CD4-positive, alpha-beta T cell treated with Interleukin-15 for 1 hour (primary cell): ENCODE measurements at regions not wholly inside any gene's neighbourhood (a gene's known extent, or its start where the extent isn't known, plus 50 kb on each side); places are given as distances from the start of the nearest gene placed in this dataset.
A peak's percentile ranks its signal among the peaks of the same experiment; 100 is the strongest.

ENCODE experiments used
- DNase-seq: peaks from one replicate; pipeline ENCODE4 v3.0.0-alpha.2; 2020

DNA sequence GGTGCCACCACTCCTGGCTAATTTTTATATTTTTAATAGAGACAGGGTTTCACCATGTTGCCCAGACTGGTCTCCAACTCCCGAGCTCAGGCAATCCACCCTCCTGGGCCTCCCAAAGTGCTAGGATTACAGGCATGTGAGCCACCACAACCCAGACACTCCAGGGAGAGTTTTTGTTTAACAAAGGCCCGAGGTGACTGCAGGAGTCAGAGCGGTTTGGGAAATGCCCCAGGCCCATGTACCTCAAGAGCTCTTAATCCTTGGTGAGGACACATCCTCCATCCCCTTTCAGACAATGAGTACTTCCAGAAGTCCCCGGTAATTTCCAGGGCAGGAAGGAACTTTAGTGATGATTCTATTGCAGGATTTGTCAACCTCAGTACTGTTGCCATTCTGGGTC, 176.0 kb downstream of the ESRRB start:
- no peak for DNase-seq

DNA sequence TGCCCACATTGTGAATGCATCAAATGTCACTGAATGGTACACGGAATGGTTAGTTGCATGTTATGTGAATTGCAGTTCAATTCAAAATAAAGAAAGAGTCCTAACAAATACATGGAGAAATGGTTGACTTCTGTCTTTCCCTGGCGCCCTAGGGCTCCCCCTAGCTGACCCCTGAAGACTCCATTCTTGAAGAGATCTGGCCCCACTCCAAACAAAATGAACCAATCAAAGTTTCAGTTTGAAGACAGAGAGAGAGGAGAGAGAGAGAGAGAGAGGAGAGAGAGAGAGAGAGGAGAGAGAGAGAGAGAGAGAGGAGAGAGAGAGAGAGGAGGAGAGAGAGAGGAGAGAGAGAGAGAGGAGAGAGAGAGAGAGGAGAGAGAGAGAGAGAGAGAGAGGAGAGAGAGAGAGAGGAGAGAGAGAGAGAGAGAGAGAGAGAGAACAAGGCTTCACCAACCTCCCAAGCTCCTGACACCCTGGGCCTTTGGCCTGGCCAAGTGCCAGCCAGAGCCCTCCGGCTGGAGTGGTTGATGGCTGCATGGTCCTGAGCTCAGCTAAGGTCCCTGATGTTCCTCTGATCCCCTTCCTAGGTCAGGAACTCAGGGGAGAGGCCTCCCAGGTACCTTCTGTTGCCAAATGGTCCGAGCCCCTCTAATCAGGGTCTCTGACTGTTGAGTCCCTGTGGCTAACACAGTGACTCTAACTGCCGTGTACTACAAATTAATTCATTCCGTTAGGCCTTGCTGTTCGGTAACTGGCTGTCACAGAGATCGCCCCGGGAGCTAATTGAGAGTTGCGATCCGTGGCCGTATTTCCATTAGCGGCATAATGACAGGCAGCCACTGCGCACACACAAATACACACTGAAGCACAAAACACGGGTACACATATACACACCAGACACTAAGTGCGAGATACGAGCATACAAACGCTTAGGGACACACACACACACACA, 188.8 kb downstream of the ESRRB start:
- no peak for DNase-seq

DNA sequence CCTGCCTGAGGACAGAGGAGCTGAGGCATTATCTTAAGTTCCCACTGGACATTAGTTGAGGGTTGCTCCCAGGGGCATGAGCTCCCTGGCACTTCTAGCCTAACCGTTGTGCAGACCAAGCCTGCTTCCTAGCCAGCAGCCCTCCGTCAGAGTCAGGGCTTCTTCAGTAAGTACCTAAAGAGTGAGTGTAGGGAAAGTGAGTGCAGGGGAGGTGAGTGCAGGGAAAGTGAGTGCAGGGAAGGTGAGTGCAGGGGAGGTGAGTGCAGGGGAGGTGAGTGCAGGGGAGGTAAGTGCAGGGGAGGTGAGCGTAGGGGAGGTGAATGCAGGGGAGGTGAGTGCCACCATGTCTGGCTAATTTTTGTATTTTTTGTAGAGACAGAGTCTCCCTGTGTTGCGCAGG, 190.5 kb downstream of the ESRRB start:
- no peak for DNase-seq

DNA sequence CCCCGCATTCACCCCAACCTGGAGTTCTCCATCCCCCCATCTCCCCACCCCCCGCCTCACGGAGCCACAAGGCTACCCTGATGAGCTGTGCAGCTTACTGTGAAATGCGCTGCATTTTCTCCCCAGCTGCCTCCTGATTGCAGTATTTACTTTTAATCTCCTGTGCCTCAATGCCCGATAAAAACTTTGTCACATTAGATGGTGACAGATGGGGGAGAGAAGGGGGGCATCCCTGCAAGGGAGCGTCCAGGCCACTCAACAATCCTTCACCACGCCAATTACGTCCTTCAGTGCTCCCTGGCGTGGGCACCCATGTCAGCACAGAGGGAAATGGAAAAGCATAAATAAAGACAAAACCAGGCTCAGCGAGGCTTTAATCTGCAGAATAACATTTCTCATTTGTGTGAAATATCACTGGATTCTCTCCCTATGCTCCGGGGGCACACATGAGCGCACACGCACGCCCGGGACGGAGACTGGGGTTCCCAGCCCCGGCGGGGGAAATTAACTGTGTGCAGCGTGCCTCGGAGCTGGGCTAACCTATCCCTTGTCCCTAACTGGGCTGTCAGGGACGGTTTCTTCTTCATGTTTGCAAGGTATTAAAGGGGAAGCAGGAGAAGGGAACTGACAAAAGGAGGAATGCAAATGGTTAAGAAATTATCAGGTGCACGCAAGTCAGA, 186.7 kb upstream of the VASH1 start:
- DNase-seq, result no peak

DNA sequence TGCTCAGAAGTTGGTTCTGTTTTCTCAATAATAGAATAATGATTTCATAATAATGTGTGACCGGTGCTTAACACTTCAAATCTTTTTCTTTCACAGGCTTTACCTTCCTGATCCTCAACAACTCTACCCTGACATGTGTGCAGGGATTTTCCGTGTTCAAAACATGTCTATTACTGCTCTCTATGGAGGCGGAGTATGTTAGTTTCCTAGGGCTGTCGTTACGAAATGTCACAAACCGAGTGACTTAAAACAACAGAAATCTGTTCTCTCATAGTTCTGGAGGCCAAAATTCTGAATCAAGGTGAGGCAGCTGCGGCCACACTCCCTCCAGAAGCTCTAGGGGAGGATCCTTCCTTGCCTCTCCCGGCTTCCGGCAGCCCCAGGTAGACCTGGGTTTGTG, 186.2 kb upstream of the VASH1 start:
- DNase-seq, result no peak

DNA sequence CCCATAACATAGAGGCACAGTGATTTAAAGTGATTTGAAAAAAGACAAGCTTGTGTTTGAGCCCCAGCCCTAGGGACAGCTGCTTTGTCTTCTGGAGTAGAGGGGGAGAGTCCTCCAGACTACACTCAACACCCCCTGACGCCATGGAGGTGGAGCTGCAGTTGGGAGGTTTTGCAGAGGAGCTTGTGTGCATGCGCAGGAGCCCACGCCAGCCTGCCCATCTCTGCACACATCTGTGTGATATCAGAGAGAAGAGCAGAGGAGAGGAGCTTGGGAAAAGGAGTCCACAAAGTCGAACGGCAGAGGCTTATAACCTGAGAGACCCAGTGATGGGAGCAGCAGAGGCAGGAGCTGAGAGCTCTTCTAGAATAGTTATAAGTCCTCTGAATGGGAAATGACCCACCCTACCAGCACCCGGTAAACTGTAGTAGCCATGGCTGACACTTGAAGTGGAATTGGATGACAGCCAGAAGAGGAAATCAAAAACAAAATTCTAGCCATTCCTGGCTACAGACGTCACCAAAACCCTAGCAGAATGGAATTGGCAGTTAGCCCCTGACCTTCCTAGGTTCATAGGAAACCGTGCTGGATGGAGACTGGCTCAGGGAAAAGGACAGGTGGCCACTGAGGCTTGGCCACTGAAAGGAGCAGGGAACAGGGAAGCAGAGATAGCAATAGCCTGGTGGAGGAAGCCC, 185.1 kb upstream of the VASH1 start:
- DNase-seq, result no peak

DNA sequence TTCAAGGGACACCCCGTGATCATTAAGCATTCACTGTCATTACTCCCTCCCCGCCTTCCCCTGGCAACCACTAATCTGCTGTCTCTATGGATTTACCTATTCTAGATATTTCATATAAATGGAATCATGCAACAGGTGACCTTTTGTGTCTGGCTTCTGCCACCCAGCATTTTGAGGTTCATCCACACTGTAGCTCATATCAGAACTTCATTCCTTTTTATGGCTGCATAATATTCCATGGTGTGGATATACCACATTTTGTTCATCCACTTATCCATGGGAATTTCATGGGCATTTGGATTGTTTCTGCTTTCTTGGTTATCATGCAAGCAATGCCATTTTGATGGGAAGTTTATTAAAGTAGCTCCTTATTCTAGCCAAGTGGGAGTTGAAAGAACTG, 184.2 kb upstream of the VASH1 start:
- no peak for DNase-seq

DNA sequence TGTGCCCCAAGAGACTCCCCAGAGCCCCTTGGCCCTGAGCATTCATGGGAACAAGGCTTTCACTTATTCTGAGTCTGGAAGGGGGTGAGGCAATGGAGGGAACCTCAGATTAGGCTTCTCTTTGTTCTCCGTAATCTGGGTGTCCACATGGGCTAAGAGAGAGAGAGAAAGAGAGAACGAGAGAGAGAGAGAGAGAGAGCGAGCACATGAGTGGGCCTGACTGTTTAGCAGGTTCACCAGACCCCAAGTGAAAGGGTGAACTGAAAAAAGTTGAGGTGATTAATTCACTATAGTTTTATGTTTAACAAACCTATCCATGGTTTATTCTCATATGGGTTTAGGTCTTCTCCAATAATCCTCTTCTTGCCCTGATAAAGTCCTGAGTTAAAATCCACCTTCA, 183.4 kb upstream of the VASH1 start:
- DNase-seq, result no peak

DNA sequence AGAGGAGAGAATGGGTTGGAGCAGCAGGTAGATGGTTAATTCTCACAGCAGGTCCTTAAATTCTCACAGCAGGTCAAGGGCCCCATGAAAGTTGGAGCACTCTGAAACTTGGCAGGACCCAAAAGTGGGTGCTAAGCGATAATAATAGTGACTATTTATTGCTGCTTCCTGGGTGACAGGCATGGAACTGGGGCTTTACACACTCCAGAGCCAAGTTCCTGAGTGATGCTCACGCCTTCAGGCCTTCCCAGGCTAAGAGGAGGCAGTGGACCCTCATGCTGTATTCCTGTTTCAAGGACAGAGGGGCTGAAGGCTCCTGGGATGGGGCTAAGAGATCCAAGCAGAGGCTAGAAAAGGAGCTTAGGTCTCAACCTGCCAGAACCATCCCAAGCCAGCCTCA, 180.9 kb upstream of the VASH1 start:
- DNase-seq, result no peak

DNA sequence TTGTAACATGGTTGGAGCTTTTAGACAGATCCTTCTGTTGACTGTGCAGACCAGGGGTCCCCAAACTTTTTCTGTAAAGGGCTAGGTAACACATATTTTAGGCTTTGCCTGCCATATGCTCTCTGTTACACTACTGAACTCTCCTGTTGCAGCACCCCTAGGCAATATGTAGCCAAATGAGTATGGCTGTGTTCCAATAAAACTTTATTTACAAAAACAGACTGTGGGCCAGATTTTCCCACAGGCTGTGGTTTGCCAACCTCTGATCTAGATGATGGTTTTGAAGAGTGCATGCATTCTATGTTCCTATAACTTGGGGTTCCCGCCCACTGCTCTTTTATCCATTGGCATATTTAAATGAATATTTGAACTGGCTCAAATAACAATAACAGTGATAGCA, 180.3 kb upstream of the VASH1 start:
- no peak for DNase-seq

DNA sequence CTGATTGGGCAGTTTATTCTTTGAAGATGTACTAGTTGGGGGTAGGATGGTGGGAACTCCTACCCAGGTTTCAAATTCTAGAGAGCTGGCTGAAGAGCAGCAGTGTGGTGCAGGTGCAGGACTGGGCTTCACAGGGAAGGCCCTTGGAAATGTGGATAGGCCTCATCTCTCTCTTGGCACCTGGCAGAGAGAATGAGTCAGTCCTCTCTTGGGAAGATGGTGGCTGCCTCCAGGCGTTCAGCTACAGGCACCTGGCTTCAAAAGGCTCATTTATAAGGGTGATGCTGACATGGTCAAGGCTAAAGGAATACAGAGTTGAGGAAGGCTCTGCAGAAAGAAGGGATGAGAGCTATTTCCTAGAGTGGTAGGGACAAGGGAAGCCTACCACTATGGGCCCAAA, 179.7 kb upstream of the VASH1 start:
- DNase-seq, result no peak

DNA sequence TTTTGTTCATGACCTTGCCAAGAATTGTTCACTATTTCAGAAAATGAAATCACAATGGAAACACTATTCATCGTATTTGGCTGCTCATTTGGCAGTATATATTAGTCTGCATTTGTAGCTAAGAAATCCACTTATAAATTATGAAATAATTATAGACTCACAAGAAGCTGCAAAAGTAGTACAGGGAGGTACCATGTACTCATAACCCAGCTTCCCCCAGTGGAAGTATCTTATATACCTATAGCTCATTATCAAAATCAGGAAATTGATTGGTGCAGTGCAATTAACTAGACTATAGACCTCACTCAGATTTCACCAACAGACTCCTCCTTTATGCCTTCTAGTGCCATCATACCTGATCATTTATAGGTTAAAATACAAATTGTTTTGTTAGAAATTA, 178.8 kb upstream of the VASH1 start:
- DNase-seq, result no peak

DNA sequence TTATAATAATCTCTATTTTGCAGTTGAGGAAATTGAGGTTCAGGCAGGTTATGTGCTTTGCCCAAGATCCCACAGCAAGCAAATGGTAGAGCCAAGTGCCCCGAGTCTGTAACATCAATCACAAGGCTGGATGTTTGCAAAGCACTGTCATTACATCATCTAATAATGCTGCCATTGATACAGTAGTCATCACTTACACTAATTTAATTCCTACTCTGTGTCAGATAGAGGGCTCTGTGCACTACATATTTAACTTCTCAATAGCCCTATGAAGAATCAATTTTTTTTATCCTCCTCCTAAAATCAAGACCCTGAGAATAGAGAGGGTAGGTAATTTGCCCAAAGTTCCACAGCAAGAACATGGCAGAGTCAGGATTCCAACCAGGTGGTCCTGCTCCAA, 178.1 kb upstream of the VASH1 start:
- DNase-seq, result no peak

DNA sequence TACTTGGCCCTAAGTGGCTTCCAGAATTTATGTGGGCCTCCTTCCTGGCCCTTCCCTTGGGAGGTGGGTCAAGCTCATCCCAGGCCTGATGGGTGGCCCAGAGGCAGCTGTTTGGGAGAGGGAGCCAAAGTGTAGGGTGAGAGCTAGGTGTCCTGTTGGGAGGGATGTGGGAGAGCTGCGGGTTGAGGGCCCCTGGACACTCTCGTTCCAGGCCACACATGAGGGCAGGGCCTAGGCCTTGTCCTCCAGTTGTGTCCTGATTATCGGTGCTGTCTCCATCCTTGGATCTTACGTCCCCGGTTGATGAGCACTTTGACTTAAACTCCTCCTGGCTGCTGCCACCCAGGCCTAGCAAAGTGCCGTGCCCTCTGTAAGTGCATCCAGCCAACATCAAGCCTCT, 177.5 kb upstream of the VASH1 start:
- DNase-seq, result peak; percentile 18

DNA sequence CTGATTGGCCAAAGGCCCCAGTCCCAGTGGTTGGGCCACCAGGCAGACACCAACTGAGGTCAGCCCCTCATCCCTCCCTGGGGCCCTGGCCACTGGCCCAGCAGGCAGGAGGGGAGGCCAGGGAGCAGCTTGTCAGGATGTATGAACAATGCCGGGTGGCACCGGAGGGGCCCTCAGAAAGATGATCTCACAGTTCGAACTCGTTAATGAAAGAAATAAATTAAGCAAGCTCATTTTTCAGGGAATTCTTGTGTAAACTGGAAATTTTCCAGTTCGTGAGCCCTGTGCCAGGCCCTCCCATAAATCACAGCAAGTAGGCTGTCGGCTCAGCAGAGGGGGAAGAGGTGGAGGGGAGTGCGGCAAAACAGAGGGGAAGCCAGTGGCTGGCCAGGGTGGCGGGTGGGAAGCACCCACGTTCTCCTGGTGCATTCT, 177.0 kb upstream of the VASH1 start:
- DNase-seq, result no peak

DNA sequence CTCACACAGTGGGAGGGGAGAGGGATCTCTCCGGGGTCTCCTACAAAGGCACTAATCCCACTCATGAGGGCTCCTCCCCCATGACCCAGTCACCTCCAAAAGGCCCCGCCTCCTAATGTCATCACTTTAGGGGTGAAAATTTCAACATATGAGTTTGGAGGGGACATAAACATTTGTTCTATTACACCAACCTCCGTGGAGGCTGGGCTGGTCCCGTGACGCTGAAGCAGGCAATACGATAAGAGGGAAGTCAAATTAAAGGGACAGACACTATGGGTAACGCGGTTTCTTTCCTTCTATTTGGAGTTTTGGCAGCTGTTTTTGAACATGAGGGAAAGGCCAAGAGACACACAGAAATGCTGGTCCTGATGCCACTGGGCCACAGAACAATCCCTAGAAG, 175.7 kb upstream of the VASH1 start:
- DNase-seq, result no peak

DNA sequence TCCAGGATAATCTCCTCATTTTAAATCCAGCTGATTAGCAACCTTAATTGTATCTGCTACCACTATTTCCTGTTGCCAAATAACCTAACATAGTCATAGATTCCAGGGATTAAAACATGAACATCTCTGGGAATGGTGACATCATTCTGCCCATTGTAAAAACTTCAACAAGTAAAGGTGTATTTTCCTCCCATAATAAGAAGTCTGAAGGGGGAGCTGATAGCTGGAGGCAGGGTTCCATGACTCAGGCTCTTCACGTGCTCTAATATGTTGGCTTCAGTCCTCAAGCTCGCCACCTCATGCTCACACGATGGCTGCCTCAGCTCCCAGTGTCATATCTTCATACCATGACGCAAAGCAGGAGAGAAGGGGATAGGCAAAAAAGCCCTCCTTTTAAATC, 172.0 kb upstream of the VASH1 start:
- DNase-seq, result no peak

DNA sequence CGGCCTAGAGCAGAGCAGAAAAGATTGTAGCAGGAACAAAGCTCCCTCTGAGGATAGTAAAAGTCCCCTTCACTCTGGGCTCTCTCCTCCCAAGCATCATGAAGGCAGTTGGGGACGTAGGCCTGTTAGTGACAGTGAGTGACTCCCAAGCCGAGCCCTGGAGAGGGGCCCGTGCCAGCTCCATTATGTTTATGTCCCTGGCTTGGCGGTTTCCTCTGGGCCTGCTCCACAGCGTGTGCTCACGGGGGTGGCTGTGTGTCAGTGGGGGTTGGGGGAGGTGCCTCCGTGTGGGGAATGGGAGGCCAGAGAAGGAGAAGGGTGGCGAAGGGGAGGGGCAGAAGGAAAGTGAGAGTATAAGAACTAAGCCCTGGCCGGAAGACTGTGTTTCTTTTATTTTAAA, 170.0 kb upstream of the VASH1 start:
- no peak for DNase-seq

DNA sequence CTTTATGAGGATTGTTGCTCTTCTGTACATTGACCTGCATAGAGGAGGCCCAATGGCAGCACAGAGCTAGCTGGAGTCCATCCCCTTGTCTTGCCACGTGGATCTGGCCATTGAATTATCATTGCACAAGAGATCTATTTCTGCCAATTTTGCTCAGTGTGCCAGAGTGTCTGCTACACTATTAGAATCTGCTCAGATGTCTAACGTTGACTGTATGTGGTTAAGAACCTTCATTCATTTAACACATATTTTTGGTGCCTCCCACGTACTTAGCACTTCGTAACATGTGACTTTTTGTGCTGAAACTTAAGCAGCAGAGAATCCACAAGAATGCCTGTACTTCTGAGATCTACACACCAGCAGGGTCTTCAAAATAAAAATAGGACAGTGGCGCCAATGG, 166.0 kb upstream of the VASH1 start:
- no peak for DNase-seq

DNA sequence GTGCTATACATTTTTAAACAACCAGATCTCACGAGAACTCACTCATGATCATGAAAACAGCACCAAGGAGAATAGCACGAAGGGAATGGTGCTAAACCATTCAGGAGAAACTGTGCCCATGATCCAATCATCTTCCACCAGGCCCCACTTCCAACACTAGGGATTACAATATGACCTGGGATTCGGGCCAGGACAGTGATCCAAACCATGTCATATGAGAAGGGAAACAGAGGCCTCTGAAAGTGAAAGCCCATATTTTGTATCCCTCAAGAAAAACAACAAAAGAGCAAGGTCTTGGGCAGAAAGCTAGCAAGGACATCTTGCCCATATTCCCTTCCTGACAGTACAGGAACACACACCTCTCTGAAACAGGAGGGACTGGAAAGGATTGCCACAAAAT, 163.9 kb upstream of the VASH1 start:
- no peak for DNase-seq

DNA sequence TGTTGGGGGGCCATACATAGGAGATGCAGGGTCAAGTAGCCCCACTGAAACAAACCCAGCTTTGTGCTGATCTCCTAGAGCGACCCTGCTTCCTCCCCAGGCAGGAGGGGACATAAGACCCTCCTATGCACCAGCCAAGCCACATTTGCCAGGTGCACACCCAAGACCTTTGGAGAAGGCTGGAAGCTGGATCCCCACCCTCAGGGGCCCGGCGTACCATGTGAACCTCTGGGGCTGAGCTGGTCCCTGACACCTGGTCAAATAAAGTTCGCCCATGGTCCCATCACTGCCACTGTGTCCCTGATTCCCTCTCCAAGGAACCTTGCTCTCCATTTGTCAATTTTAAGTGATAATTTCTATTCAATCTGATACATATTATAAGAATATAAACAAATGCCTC, 162.1 kb upstream of the VASH1 start:
- DNase-seq, result no peak

DNA sequence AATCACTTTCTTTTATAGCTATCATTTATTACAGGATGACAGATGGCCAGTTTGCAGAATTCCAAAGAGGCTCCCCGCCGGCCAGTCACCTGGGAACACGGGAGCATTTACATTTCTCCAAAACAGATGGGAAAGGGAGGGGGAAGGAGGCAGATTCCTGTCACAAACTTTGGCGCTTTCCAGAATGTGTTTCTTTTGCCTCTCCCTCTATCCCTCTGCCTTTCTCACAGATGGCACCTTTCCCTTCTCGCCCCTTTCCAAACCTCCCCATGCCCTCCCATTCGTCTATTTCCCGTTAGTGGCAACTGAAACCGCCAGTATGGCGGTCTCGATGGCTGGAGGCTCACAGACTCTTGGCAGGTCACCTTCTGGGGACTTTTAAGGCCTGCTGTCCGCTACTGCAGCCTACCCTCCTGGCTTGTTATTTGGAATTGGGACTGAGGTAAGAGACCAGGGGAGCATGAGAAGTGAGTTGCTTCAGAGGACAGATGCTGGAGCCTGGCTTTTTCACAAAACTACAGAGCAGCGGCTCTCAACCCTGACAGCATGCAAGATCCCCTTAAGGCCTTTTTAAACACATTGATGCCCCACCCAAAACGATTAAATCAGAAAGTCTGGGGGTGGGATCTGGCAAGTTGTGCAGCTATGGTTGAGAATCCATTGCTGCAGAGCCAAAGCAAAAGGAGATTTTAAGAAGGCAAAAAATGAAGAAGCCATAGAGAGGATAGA, 161.5 kb upstream of the VASH1 start:
- no peak for DNase-seq

DNA sequence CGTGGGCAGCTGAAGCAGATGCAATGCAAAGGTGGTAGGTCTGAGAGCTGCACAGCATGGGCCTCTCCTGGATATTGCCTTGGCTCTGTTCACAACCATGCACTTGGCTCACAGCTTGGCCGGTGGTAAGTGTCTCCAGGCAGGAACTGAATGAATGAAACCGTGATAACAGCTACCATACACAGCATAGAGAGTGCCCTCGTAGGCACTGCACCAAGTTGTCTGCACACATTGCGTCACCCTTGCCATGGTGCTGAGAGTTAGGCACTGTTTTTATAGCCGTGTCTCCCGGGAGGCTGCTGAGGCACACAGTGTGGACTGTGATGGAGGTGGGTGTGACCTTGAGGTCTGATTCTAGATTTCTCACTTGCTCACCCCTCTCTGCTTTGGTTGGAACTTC, 157.6 kb upstream of the VASH1 start:
- DNase-seq, result no peak
